OCI-LY1 (cell line): ENCODE measurements at regions not wholly inside any gene's neighbourhood (a gene's known extent, or its start where the extent isn't known, plus 50 kb on each side); places are given as distances from the start of the nearest gene placed in this dataset.

ENCODE experiments used
- CTCF ChIP-seq: fragments of 200-600 bp; sonication (generic), shearing (Covaris generic); IDR thresholded peaks from 2 replicates; pipeline ENCODE4 v1.5.1; 2017; ENCODE audit warnings: mild to moderate bottlenecking, antibody characterized with exemption, low read length, moderate library complexity, mixed read lengths
- EZH2 ChIP-seq: fragments of 200-600 bp; sonication (generic), shearing (Covaris generic); IDR thresholded peaks from 2 replicates; pipeline ENCODE4 v1.8.0; 2017; ENCODE audit warnings: borderline replicate concordance, mixed run types, mild to moderate bottlenecking, antibody characterized with exemption, low read length, moderate library complexity, mixed read lengths

- TF ChIP-seq CTCF: no peak
- TF ChIP-seq EZH2: no peak
Measured at GRCh38 chr6:105618247-105618646, 215.4 kb upstream of the PREP start.
